Pons (tissue), 1 donor: ENCODE measurements at regions not wholly inside any gene's neighbourhood (a gene's known extent, or its start where the extent isn't known, plus 50 kb on each side); places are given as distances from the start of the nearest gene placed in this dataset.

Source experiments
- DNase-seq: peaks from one replicate; pipeline ENCODE4 v3.0.0-alpha.2; 2016; ENCODE audit warnings: low spot score

DNA sequence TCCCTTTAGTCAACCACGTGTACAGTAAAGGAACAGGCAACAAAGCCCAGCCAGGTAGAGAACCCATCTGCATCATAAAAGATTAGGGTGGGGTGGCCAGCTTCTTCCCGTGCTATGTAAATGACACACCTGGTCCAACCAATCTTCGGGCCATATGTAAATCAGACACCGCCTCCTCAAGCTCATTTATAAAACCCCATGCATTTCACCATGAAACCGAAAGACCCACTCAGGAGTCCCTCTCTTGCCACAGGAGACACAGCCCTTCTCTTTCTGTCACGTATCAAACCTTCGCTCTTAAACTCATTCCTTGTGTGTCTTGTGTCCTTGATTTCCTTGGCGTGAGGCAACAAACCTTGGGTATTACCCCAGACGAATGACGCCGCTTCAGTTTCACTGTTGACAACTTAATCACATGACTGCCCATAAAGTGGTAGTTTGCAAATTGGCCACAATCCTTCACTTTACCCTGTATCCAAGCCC is 59.8 kb upstream of the TBPL2 start:
- no peak for DNase-seq

- DNase-seq: no peak
Observed at GRCh38 chr14:55500708-55501107, 60.3 kb upstream of the TBPL2 start.

- DNase-seq: no peak
Observed at GRCh38 chr14:55502746-55503284, 62.4 kb upstream of the TBPL2 start.

DNA sequence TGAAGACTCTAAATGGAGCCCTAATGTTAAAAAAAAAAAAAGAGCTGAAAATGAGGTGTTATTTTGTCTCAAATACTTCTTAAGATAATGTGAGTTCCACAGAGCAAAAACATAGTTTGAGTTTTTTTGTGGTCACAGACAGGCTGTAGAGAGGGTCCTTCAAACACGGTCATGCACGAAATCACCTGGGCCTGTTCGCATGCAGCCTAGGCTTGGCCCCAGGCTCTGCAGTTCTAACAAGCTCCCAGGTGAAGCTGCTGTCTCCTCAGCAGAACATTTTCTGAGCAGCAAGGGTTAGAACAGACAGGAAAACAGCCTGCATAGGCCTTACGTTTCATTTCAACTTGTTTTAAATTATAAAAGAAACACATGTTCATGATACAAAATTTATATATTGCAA is 65.4 kb upstream of the TBPL2 start:
- DNase-seq: no peak

DNA sequence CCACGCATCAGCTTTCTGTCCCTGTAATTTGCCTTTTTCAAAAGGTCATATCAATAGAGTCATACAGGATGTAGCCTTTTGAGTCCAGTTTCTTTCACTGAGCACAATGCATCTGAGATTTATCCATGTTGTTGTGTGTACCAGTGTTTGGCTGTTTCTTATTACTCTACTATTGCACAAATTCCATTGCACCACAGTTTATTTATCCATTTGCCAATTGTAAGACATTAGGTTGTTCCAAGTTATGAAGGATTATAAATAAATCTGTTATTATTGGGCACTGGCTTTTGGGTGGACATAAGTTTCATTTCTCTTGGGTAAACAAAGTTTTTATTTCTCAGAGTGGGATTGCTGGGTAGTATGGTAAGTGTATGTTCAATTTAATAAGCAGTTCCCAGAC is 68.3 kb upstream of the TBPL2 start:
- no peak for DNase-seq

GRCh38 chr14:55512421-55512820 is 67.6 kb upstream of the KTN1 start:
- DNase-seq: no peak

GRCh38 chr14:55513491-55513890 is 66.5 kb upstream of the KTN1 start:
- no peak for DNase-seq

DNA sequence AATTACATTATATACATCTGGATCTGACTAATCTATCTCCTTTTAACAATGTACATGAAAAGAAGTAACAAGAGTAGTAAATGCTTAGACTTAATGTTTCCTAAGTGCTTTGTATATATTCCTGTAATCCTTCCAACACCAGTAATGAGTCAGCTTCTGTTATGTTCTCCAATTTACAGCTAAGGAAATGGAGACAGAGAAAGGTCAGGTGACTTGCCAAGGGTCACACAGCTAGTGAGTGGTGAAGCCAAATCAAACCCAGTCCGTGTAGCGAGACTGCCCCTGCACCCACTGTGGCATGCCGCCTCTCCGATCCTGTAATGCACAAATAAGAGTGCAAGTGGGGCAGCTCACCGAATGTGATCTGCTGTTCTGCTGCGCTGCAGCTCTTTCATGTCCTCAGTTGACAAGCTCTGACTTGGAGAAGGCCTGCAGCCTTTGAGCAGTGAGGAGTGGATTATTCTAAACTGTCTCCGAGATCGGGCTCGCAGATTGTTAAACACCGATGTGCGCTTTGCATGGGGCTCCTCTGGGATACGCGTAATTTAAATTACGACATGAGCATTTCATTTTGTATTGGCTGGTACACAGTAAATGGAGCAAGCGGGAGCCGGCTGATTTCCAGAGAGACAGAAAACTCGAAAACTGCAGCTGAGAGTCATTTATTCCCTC is 65.1 kb upstream of the KTN1 start:
- DNase-seq: peak; percentile 12

DNA sequence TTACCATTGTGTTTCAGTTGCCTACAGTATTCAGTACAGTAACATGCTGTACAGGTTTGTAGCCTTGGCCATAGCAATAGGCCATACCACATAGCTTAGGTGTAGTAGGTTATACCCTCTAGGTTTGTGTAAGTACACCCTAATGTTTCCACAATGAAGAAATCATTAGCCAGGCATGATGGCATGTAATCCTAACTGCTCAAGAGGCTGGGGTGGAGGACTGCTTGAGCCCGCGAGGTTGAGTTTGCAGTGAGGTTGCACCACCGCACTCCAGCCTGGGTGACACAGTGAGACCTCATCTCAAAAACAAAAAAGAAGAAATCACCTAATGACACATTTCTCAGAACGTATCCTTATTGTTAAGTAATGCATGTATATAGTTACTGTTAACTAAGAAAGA is 63.2 kb upstream of the KTN1 start:
- DNase-seq: no peak

DNA sequence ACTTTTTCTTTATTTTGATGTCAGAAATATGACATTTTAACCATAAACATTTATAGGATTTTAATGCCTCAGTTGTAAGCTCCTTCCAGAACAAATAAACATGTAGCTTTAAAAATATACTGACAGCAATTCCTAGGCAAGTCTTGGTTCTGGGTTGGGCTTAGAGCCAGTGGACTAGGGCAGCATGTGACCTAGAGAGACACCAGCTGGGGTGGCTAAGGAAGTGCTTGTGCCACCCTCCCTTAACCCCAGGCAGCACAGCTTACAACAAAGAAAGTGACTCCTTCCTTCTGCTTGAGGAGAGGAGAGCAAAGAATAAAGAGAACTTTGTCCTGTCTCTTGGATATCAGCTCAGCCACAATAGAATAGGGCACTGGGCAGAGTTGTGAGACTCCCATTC is 61.6 kb upstream of the KTN1 start:
- DNase-seq: no peak

- DNase-seq: no peak
Observed at GRCh38 chr14:55519473-55520080, 60.4 kb upstream of the KTN1 start.

- DNase-seq: no peak
Observed at GRCh38 chr14:55523321-55523720, 56.7 kb upstream of the KTN1 start.
